ENCODE measurements at regions not wholly inside any gene's neighbourhood (a gene's known extent, or its start where the extent isn't known, plus 50 kb on each side); places are given as distances from the start of the nearest gene placed in this dataset.
A peak's percentile ranks its signal among the peaks of the same experiment; 100 is the strongest.

- no peak for TF ChIP-seq EZH2 (IDR thresholded peaks at IDR 0.05; ENCODE audit: borderline replicate concordance)
- no peak for TF ChIP-seq EZH2phosphoT487 (IDR thresholded peaks at IDR 0.05; ENCODE audit: low read depth, severe bottlenecking, unreplicated experiment)
- TF ChIP-seq CTCF (IDR thresholded peaks at IDR 0.05; ENCODE audit: poor library complexity): no peak
- no peak for DNase-seq (ENCODE audit: low spot score)
- WGBS (ENCODE audit: low lambda C conversion rate, missing lambda C conversion rate): 89% methylated on average over 1 of the region's 1 CpG
- Histone ChIP-seq H3K4me2 (no peak overlapping the region), H3K9me3 (ENCODE audit: low read depth) (no peaks in the 10 kb centered on the region), H3K27ac (no peak overlapping the region), H4K20me1 (ENCODE audit: insufficient read depth, poor library complexity, severe bottlenecking) (no peaks in the 10 kb centered on the region), H3K36me3 (replicated peaks; ENCODE audit: insufficient read depth, low read depth) (no peaks in the 10 kb centered on the region), H2AFZ (no peak overlapping the region), H3K4me1 (ENCODE audit: insufficient read depth) (no peaks in the 10 kb centered on the region), H3K79me2 (no peaks in the 10 kb centered on the region), H3K9me2 (replicated peaks; ENCODE audit: insufficient read depth) (no peaks in the 10 kb centered on the region), H3K27me3 (no peaks in the 10 kb centered on the region), H3K4me3 (no peak overlapping the region)
These were observed 146.7 kb upstream of the VRK2 start for GRCh38 chr2:57899898-57900297.

- Histone ChIP-seq H4K20me1 (ENCODE audit: insufficient read depth, poor library complexity, severe bottlenecking) (no peaks in the 10 kb centered on the region), H3K4me2 (no peak overlapping the region), H3K9me3 (ENCODE audit: low read depth) (no peaks in the 10 kb centered on the region), H3K27ac (no peak overlapping the region), H3K36me3 (replicated peaks; ENCODE audit: insufficient read depth, low read depth) (no peaks in the 10 kb centered on the region), H3K27me3 (no peaks in the 10 kb centered on the region), H3K79me2 (no peaks in the 10 kb centered on the region), H3K4me1 (ENCODE audit: insufficient read depth) (no peaks in the 10 kb centered on the region), H2AFZ (no peak overlapping the region), H3K4me3 (no peak overlapping the region), H3K9me2 (replicated peaks; ENCODE audit: insufficient read depth) (no peaks in the 10 kb centered on the region)
- WGBS (ENCODE audit: low lambda C conversion rate, missing lambda C conversion rate): 87% methylated on average over 6 of the region's 6 CpGs
- TF ChIP-seq EZH2phosphoT487 (IDR thresholded peaks at IDR 0.05; ENCODE audit: low read depth, severe bottlenecking, unreplicated experiment) (no peak), EZH2 (IDR thresholded peaks at IDR 0.05; ENCODE audit: borderline replicate concordance) (no peak), CTCF (IDR thresholded peaks at IDR 0.05; ENCODE audit: poor library complexity) (no peak)
- no peak for DNase-seq (ENCODE audit: low spot score)
These were observed 144.0 kb upstream of the VRK2 start for GRCh38 chr2:57902578-57902977.

GRCh38 chr2:57906152-57906732 is 140.4 kb upstream of the VRK2 start:
- H3K27me3 ChIP-seq: no peaks in the 10 kb centered on the region
- no peaks in the 10 kb centered on the region for H4K20me1 ChIP-seq (ENCODE audit: insufficient read depth, poor library complexity, severe bottlenecking)
- peak; percentile 55 for DNase-seq (ENCODE audit: low spot score)
- H3K9me3 ChIP-seq (ENCODE audit: low read depth): no peaks in the 10 kb centered on the region
- H3K27ac ChIP-seq: no peak overlapping the region
- no peak for TF ChIP-seq EZH2phosphoT487 (IDR thresholded peaks at IDR 0.05; ENCODE audit: low read depth, severe bottlenecking, unreplicated experiment)
- peak; percentile 84 for TF ChIP-seq CTCF (IDR thresholded peaks at IDR 0.05; ENCODE audit: poor library complexity)
- H3K36me3 ChIP-seq (replicated peaks; ENCODE audit: insufficient read depth, low read depth): no peaks in the 10 kb centered on the region
- 31% methylated on average over 5 of the region's 5 CpGs for WGBS (ENCODE audit: low lambda C conversion rate, missing lambda C conversion rate)
- no peak overlapping the region for H2AFZ ChIP-seq
- H3K9me2 ChIP-seq (replicated peaks; ENCODE audit: insufficient read depth): no peaks in the 10 kb centered on the region
- H3K4me2 ChIP-seq: no peak overlapping the region
- H3K4me1 ChIP-seq (ENCODE audit: insufficient read depth): no peaks in the 10 kb centered on the region
- no peaks in the 10 kb centered on the region for H3K79me2 ChIP-seq
- no peak overlapping the region for H3K4me3 ChIP-seq

- H3K27ac ChIP-seq: no peak overlapping the region
- H3K9me3 ChIP-seq (ENCODE audit: low read depth): no peaks in the 10 kb centered on the region
- no peaks in the 10 kb centered on the region for H3K36me3 ChIP-seq (replicated peaks; ENCODE audit: insufficient read depth, low read depth)
- no peak overlapping the region for H3K4me3 ChIP-seq
- no peak overlapping the region for H3K4me2 ChIP-seq
- WGBS (ENCODE audit: low lambda C conversion rate, missing lambda C conversion rate): 93% methylated on average over 1 of the region's 1 CpG
- H3K27me3 ChIP-seq: no peaks in the 10 kb centered on the region
- H3K9me2 ChIP-seq (replicated peaks; ENCODE audit: insufficient read depth): no peaks in the 10 kb centered on the region
- TF ChIP-seq EZH2phosphoT487 (IDR thresholded peaks at IDR 0.05; ENCODE audit: low read depth, severe bottlenecking, unreplicated experiment): no peak
- no peak for TF ChIP-seq EZH2 (IDR thresholded peaks at IDR 0.05; ENCODE audit: borderline replicate concordance)
- no peak for TF ChIP-seq CTCF (IDR thresholded peaks at IDR 0.05; ENCODE audit: poor library complexity)
- no peaks in the 10 kb centered on the region for H3K4me1 ChIP-seq (ENCODE audit: insufficient read depth)
- DNase-seq (ENCODE audit: low spot score): no peak
- no peaks in the 10 kb centered on the region for H4K20me1 ChIP-seq (ENCODE audit: insufficient read depth, poor library complexity, severe bottlenecking)
- H3K79me2 ChIP-seq: no peaks in the 10 kb centered on the region
- H2AFZ ChIP-seq: no peak overlapping the region
These were observed 139.2 kb upstream of the VRK2 start for GRCh38 chr2:57907411-57907810.

Measured in hepatocyte (in vitro differentiated cells).